T-helper 9 cell (primary cell): ENCODE measurements at regions not wholly inside any gene's neighbourhood (a gene's known extent, or its start where the extent isn't known, plus 50 kb on each side); places are given as distances from the start of the nearest gene placed in this dataset.

ENCODE experiments used
- DNase-seq: peaks from one replicate; pipeline ENCODE4 v3.0.0-alpha.2; 2020

DNA sequence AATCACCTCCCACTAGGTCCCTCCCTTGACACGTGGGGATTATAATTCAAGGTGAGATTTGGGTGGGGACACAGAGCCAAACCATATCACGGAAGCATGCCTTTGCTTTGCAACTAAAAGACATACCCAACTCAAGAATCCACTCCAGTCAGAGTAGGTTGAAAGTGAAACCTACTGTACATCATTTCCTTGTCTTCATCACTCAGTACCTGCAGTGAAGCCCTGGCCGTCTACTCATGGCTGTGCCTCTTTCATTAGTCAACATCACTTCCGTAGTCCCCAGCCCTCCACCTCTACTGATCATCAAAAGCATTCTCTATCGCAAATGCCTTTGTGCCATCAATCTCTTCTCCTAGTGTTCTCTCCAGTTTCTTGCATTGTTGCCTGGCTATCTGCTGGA, 343.1 kb upstream of the ARGLU1 start:
- no peak for DNase-seq

DNA sequence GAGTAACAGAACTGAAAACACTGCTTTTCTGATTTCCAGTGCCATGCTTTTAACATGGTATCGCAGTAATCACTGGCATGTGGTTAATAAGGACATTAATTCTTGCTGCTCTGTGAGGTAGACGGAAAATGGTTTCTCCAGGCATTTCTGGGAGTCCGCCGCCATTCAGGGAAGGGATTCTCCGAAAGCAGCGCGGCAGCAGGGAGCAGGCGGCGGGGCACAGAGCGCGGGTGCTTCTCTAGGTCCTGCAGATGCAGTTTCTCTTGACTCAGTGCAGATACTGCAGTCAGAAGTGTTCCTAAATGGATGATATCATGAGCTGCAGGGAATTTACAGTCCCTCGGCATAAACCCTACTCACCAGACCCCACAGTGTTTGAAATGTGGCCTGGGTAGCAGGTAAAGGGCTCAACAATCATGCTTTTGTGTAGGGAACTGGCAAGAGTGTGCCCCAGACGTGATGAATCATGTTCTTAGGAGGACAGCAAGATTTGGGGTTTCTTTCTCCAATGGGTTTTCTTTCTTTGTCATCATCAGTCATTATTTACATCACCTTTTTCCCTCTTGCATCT, 338.6 kb upstream of the ARGLU1 start:
- DNase-seq, result no peak

DNA sequence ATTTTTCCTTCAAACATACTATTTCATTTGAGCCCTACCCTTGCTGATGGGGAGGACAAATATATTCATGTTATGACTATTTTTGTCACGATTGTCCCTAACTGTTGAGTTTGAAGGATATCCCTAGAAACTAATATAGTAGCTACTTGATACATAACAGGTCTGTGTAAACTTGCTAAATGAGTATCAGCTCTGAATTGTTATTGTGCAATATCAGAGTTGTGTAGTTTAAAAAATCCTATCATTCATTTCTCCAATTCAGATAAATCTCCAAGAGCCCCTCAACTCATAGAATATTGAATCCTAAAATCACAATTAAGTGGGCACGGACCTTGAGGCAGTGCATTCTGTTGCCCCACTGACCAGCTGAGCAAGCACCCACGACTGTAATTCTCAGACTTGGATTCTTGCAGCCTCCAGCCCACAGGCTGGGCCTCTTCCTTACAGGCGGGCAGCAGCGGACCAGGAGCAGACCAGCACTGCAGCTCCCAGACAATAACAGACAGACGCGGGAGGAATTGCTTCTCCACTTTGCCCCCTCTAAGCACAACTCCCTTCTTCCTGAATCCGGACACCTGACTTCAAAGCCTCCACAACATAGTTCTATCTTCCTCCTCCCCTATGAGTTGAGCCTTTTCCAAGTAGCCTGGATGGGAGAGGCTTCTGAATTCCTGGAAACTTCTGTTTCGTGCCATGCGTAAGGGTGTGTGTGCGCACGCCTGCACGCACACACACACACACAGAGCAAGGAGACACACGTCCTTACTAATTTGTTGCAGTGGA, 337.6 kb upstream of the ARGLU1 start:
- no peak for DNase-seq

DNA sequence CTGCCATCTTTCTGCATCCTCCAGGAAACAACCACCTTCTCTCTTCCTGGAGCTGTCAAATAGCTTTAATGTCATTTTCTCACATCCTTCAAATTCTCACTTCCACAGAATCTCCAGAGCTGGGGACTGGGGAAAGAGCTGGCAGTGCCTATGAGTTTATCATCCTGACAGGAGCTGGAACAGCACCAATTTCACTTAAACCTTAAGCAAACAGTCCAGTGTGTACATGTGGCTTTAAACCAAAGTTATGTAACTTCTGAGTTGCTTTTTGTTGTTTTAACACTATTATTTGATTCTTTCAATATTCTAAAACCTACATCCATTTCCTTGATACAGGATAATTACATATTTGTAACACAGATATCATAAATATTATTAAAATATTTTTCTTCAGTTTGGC, 331.5 kb upstream of the ARGLU1 start:
- no peak for DNase-seq

DNA sequence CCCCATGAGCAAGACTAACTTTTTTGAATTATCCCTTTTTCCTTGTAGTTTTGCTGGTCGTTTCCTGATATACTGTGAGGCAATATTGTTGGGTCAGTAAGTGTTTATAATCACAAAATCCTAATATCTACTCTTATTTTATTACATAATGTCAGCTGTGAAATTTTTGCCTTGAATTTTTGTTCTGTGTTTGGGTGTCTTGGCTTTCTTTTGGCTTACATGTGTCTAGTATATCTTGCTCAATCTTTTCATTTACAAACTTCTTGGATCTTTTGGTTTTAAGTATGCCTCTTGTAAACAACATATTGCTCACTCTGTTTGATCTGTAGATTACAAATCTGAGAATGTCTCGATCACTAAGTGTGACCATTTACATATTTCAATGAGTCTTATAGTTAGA, 330.3 kb upstream of the ARGLU1 start:
- DNase-seq, result no peak

DNA sequence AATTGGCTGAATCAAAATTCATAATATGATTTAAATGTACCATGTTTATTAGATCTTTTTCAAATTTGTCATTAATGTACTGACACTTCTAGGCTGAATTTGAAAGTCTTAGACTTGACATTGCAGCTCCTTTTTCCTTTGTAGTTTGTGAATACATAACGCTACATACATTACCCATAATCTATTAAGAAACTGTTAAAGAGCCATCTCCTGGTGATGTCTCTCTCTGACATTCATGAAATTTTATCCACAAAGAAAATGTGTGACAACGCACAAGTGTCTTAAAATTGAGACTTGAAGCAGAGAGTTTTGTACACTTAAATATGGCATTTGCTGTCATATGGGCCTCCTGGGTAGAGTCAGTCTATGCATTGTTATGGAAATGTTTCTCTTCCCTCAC, 320.2 kb upstream of the ARGLU1 start:
- no peak for DNase-seq

DNA sequence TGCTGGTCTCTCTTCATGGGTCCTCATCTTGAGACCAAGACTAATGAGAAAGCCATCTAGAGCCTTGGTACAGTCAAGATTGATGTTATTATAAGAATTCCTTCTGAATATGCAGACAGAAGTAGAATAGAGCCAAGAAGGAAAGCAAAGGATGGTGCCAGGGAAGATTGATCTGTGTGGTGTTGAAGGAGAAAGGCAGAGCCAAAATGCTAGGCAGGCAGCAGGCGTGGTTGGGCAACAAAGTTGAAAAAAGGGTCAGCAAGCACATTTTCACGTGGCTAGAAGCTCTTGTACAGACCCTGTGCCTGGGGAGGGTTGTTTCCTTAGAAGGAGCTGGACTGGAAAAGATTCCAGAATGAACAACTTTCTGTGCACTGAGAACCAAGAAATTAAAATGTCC, 319.7 kb upstream of the ARGLU1 start:
- DNase-seq, result no peak

DNA sequence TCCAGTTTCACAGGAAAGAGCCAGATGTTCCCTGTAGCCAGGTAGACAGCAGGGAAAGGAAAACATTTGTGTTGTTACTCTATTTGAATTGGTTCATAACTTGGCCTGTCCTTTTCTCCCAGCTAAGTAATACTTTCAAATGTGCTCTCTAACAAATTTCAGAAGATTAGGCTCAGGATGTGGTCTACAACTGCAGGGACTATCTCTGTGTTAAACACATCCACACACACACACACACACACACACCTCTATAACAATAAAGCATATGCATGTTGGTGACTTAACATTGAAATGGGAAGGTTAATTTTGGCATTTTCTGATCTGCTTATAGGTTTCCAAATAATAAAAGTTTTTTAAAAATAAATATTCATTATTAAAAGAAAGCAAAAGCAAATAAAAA, 316.0 kb upstream of the ARGLU1 start:
- DNase-seq, result no peak

DNA sequence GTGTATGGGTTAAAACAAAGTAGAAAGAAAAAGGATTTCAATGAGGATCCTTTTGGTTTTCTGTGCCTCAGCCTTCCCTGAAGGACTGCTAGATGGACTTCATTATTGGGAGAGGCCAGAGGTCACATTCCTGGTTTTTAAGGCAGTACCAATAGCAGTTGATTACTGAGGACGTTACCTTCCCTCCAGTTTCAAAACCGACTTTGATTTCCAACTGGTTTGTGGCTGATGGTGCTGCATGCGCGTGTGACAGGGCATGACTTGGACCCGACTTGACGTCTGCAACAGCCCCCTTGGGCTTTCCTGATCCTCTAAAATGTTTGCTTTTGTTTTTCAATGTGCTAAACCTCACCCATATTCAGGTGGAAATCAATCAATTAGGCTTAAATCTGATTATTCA, 314.3 kb upstream of the ARGLU1 start:
- DNase-seq, result no peak

DNA sequence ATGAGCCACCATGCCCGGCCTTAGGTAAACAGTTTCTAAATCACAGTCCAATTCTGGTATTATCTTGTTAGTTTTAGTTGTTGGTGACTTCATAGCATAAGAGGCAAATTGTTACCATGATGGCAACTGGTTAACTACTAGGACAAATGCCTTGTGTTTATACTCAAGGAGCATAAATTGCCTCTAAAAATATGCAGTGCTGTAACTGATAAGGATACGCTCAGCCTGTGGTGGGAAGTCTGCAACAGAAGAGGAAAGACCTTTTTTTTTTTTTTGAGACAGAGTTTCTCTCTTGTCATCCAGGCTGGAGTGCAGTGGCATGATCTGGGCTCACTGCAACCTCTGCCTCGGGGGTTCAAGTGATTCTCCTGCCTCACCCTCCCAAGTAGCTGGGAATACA, 311.9 kb upstream of the ARGLU1 start:
- no peak for DNase-seq

DNA sequence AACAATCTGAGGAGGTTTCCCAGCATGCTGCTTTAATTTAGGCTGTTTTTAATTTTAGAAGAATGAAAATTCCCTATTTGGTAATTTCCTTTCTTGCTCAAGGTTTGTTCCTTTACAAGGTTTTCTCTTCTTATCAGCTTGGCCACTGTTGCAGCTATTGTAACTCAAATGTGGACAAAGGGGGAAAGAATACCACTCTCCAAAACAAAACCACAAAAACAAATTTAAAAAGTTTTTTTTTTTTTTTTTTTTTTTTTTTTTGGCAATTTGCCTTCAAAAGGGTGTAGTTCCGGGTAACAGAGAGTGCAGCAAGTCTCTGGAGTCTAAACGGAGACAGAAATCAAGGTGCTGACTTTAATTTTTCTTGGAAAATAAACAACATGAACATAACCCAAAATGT, 306.4 kb upstream of the ARGLU1 start:
- no peak for DNase-seq

DNA sequence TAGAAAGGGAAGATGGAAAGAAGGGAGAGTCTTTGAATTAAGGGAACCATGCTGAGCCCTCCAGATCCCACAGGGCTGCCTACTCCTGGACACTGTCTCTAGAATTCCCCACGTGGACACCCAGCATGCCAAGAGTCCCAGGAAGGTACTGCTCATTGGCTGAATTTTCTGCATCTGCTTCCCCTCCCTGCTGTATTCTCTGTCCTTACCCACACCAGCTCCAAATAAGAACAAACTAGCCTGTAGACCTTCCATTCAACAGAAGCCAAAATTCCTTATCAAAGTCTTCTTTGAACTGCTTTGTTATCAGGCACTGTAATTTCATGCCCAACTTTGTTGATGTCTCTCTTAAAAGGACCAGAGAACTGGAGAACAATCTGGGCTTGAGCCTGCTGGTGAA, 305.9 kb upstream of the ARGLU1 start:
- no peak for DNase-seq

DNA sequence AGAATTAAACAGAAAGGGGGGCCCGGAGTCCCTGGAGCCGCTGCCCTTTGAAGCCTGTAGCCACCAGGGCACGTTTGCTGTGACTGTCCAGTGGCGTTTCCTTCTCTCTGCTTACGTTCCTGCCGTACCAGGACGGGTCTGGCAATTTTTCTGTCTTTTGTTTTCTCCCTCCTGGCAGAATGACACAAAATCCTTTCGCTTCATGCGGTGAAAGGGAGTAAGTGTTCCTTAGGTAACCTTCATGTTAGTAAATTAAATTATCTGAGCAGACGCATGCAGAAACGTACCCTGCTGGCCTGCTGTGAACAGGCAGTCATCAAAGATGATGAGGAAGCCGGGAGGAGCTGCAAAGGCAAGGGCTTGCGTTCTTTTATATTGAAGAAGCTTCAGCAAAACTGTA, 299.3 kb upstream of the ARGLU1 start:
- no peak for DNase-seq

DNA sequence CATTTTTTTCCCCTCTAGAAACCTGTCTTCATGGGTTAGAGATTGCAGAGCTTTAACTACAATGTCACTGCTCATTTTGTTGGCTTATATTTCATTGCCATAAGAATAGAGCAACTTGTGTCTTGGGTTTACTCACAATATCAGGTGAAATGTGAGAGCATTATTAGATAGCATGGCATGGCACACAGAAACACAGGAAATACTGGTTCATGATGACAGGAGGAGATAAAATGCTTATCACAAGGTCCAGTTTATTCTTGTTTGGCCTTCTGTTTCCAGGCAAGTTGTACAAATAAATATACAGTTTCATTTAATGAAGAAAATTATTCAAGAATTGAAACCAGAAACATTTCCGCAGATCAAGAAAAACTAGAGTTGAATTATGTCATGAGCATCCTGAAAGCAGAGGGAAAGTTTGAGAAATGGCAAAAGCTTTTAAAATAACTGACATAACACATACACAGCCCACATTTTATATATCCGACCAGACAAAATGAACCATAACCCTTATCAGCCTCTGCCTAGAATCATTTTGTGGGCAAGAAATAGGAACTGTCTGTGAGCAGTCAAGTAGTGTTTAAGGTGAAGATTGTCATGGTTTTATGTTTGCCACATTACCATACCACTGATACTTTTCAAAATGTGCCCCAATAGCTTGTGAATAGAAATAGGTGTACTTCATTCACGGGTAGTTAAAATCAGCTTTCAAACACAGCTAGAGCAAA, 297.9 kb upstream of the ARGLU1 start:
- DNase-seq, result no peak

DNA sequence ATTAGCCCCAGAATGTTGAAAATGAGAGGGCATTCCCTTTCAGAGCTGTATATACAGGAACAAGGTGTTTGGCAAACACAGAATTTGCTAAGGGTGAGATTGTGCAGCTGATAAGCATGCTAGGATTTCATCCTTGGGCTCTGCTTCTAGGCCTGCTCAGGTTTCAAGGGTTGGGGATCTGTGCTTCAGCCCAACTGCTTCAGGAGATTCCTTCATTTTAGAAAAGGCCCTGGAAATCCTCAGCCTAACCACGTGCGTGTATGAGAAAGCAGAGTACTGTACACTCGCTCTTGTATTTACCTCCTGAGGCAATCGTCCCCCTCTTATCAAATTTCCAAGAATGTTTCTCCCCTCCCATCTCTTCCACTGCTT, 291.6 kb upstream of the ARGLU1 start:
- no peak for DNase-seq

DNA sequence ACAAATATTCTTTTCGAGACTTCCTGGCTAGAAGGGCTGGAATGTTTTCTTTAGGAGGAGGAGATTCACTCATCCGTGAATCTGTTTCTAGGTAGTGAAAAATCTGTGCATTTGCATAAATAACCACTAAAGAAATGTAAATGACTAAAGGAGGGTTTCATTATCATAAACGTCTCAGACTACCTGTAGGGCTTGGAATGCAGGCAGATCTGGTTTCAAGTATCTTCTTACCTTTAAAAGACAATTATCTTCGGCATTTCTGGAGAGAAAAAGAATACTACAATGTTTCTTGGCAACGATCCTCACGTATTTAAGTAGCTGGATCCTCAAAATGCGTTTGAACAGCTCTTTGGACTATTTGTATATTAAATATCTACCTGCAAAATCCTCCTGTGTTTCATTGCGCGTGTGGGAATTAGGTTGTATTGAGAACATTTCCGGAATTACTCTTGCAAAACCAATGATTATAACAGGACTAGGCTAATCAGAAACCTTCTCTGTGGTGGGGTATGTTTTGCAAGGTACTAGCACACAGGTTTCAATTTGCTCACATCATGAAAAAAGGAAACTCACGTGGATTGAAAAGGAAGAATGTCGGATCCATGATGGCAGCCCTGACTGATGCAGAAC, 291.1 kb upstream of the ARGLU1 start:
- no peak for DNase-seq

DNA sequence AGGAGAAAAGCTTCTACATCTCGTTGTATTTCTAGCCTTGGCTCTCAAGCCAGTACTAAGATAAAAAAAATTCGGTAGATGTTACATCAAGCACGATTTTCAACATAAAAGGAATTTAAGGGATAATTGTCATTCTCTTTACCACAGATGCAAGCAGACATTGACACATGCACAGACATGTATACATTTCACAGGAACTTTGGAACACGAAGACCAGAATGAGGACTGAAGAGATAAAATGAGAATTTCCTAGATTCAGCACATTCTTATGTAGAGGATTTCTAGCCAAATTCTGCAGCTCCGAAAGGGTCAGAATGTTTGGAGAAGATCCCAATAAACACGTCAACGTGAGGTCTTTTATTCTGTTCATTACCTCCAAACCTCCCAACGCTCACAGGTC, 284.5 kb upstream of the ARGLU1 start:
- DNase-seq, result no peak

DNA sequence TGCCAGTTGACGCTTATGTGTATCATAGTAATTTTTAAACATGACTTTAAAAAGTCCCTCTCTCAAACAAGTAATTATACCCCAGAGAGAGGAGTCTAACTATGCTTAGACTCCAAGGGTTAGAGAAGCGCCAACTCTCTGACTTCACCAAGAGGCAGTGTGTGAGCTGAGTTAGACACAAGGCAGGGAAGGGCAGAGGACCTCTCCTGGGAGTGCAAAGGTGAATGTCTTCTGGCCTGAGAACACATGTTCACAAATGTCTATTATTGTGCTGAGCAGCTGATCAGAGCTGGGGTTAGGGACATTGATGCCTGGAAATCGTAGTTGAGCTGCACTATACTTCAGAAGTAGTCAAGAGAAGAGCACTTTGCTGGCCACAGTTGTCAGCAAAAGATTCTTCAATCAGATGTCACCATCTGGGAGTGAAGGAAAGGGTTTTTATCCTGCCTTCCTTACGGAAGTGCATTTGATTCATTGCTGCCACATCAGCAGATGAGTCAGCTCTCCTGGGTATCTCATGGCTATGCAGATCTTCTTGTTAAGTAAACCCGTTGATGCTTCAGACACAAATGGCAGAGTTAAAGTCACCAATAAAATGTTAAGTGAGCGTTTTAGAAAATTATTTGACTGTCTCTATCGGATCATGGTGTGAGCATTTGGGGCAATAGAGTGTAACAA, 283.2 kb upstream of the ARGLU1 start:
- no peak for DNase-seq

DNA sequence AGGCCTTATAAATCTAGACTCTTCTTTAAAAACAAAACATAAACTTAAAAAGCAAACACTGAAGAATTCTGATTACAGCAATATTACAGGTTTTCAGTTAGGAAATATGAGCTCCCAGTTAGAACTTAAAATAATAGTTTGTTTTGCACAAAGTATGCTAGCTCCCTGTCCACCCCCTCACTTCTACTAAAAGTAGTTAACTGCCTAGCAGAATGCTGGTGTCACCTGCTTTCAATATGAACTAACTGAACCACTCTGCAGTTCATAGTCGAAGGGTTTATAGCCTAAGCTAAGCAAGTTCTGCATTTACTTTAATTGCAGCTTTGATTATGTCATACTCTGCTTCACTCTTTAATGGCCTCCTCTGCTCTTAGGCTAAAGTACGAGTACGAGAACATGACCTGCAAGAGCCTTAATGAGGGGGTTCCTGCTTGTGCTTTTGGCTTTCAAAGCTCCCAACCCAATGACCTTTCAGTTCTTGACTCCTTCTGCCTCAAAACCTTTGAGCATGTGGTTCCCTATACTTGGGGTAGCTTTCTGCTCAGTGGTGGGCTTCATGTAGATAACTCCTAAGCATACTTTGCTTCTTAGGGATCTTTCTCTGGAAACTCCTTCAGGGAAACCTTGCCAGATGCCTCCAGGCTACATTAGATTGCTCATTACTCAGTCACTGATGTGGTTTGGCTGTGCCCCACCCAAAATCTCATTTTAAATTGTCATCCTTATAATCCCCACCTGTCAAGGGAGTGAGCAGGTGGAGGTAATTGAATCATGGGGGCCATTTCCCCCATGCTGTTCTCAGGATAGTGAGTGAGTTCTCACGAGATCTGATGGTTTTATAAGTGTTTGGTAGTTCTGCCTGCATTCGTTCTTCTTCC, 278.9 kb upstream of the ARGLU1 start:
- DNase-seq, result no peak

DNA sequence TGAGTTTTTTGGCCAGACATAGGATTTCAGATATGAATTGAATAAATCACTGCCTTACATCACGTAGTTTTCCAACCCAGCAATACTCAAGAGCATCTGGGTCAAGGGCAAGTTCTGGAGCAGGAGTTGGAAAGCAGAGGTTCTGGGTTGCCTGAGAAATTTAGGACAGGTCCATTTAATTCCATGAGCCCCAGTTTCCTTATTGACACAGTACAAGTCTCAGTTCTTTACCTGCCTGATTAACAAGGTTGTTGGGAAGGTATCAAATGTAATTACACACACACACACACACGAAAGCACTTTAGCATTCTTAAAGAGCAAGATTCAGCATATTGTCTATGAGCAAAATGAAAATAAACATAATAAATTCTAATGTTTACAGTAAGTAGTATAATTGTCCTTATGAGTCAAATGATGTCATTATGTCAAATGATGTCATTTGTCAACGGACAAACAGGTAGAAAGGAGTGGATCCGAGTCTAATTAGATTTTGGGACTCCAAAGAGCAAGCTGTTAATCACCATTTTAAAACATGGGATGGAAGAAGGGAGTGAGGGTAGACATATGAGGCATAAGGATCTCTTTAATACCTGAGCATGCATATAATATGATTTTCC, 268.4 kb upstream of the ARGLU1 start:
- no peak for DNase-seq

DNA sequence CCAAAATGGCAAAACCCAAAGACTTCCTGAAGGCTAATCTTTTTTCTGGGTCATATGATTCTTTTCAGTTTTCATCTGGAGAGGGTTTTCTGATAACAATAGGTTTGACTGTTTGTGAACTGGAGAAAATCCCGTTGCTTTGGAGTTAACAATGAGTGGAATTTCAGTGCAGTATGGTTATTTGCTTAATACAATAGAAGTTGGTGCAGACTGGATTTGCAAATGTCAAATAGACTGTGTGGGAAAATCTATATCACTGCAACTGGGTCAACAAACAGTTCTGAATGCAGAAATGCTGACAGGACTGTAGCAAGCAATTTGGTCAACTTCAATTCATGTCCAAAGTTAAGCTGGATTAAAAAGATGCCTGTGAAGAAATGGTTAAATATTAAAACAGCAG, 267.5 kb upstream of the ARGLU1 start:
- DNase-seq, result no peak

DNA sequence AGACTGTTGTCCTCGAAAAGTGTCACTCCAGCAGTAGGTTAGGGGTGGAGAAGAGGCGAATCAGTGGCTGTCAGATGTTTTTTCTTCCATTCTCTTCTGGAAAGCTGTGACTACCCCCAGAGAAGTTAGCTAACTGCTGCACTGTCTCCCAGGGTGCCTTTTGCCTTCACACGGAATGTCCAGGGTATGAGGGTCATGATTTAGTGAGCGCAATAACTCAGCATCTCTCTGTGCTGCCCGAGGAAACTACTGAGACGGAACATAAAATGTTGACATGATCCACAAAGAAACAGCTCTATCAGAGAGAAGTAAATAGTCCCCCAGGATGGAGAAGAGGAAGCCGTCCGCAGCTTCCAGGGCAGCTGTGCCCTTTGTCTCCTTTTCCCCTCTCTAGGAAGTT, 254.0 kb upstream of the ARGLU1 start:
- no peak for DNase-seq
